IMR-90 (cell line): ENCODE measurements at regions not wholly inside any gene's neighbourhood (a gene's known extent, or its start where the extent isn't known, plus 50 kb on each side); places are given as distances from the start of the nearest gene placed in this dataset.

Source experiments
- ATAC-seq: fragments of 200-7000 bp; cut with Tn5 transposase; 2 replicates; pipeline ENCODE4 v1.9.1; 2020; ENCODE audit warnings: low read depth, mild to moderate bottlenecking, moderate library complexity
- BruUV-seq: library from RNA; stranded (reverse); fragments of 400-500 nt; replicated peaks from 2 replicates; lab custom pipeline; 2021; lab: Mats Ljungman, UMichigan
- CTCF ChIA-PET: fragments of 300-600 bp; formaldehyde crosslinking; extraction: SDS; loops from one replicate; lab custom pipeline; 2021; ENCODE audit warnings: antibody characterized with exemption; lab: Yijun Ruan, JAX
- POLR2A ChIA-PET: fragments of 300-600 bp; sonication (Branson Sonifier 250); formaldehyde crosslinking; loops from one replicate; lab custom pipeline; 2022; ENCODE audit warnings: antibody characterized with exemption; ENCODE audit not compliant: unreplicated experiment; lab: Charles Lee
- DNase-seq: peaks from one replicate; pipeline ENCODE4 v3.0.0; 2013
- H2AFZ ChIP-seq: replicated peaks from 2 replicates; pipeline ENCODE3; 2013; ENCODE audit warnings: low read length, mild to moderate bottlenecking; ENCODE audit not compliant: poor library complexity
- H2AK5ac ChIP-seq: 2 replicates; pipeline ENCODE4 v1.6.1; 2013; ENCODE audit warnings: low read depth, low read length, inconsistent platforms
- H2AK9ac ChIP-seq: replicated peaks from 2 replicates; pipeline ENCODE3; 2013; ENCODE audit warnings: mild to moderate bottlenecking, low read depth, low read length, moderate library complexity; ENCODE audit not compliant: poor library complexity
- H2BK120ac ChIP-seq: 2 replicates; pipeline ENCODE4 v1.6.1; 2013; ENCODE audit warnings: low read depth, low read length, inconsistent platforms
- H2BK15ac ChIP-seq: 3 replicates; pipeline ENCODE4 v1.6.1; 2013; ENCODE audit warnings: low read depth, low read length, inconsistent platforms
- H2BK20ac ChIP-seq: 2 replicates; pipeline ENCODE4 v1.6.1; 2013; ENCODE audit warnings: low read depth, mild to moderate bottlenecking, inconsistent platforms, low read length, moderate library complexity
- H2BK5ac ChIP-seq: 2 replicates; pipeline ENCODE4 v1.6.1; 2013; ENCODE audit warnings: mild to moderate bottlenecking, low read depth, low read length, inconsistent platforms; ENCODE audit not compliant: poor library complexity, severe bottlenecking
- H3K14ac ChIP-seq: replicated peaks from 2 replicates; pipeline ENCODE4 v1.6.1; 2013; ENCODE audit warnings: low read depth, low read length, inconsistent platforms
- H3K18ac ChIP-seq: 2 replicates; pipeline ENCODE4 v1.6.1; 2013; ENCODE audit warnings: low read depth, low read length, control low read depth
- H3K23ac ChIP-seq: 2 replicates; pipeline ENCODE4 v1.6.1; 2013; ENCODE audit warnings: low read depth, low read length, inconsistent platforms
- H3K27ac ChIP-seq: 2 replicates; pipeline ENCODE4 v1.5.1; 2013; ENCODE audit warnings: mild to moderate bottlenecking, control low read depth, low read length; ENCODE audit not compliant: insufficient read depth
- H3K27me3 ChIP-seq: 2 replicates; pipeline ENCODE4 v1.6.1; 2013; ENCODE audit warnings: low read length; ENCODE audit not compliant: control insufficient read depth, insufficient read depth
- H3K36me3 ChIP-seq: 2 replicates; pipeline ENCODE4 v1.6.1; 2013; ENCODE audit warnings: low read length, mixed read lengths; ENCODE audit not compliant: control insufficient read depth, insufficient read depth
- H3K4ac ChIP-seq: 2 replicates; pipeline ENCODE4 v1.6.1; 2013; ENCODE audit warnings: low read depth, low read length, inconsistent platforms
- H3K4me1 ChIP-seq: 2 replicates; pipeline ENCODE4 v1.6.1; 2013; ENCODE audit warnings: low read length, mixed read lengths; ENCODE audit not compliant: control insufficient read depth, insufficient read depth
- H3K4me2 ChIP-seq: 2 replicates; pipeline ENCODE4 v1.6.1; 2013; ENCODE audit warnings: low read depth, mild to moderate bottlenecking, control low read depth, low read length, moderate library complexity
- H3K4me3 ChIP-seq: 2 replicates; pipeline ENCODE4 v1.5.1; 2013; ENCODE audit warnings: low read depth, mild to moderate bottlenecking, control low read depth, low read length, moderate library complexity; ENCODE audit not compliant: insufficient read depth
- H3K56ac ChIP-seq: 2 replicates; pipeline ENCODE4 v1.6.1; 2013; ENCODE audit warnings: low read length, inconsistent platforms; ENCODE audit not compliant: insufficient read depth; ENCODE audit errors: extremely low read depth
- H3K79me1 ChIP-seq, 2 experiments: 2 replicates each; pipeline ENCODE4 v1.6.1; 2013; ENCODE audit warnings: low read length in 2 of 2, inconsistent platforms in 1 of 2, low read depth in 1 of 2
- H3K9ac ChIP-seq: 2 replicates; pipeline ENCODE4 v1.6.1; 2013; ENCODE audit warnings: low read depth, low read length, control low read depth
- H3K9me1 ChIP-seq: 2 replicates; pipeline ENCODE4 v1.6.1; 2013; ENCODE audit warnings: low read length, inconsistent platforms; ENCODE audit not compliant: insufficient read depth
- H3K9me3 ChIP-seq: 2 replicates; pipeline ENCODE4 v1.6.1; 2013; ENCODE audit warnings: low read length; ENCODE audit not compliant: control insufficient read depth, insufficient read depth
- H4K20me1 ChIP-seq: 2 replicates; pipeline ENCODE4 v1.6.1; 2013; ENCODE audit warnings: low read length, inconsistent platforms; ENCODE audit not compliant: insufficient read depth
- H4K5ac ChIP-seq: 2 replicates; pipeline ENCODE4 v1.6.1; 2013; ENCODE audit warnings: mild to moderate bottlenecking, low read depth, low read length, control low read depth
- H4K8ac ChIP-seq, 2 experiments: 2 replicates each; pipeline ENCODE4 v1.6.1; 2013; ENCODE audit warnings: low read depth in 2 of 2, low read length in 2 of 2, control low read depth in 1 of 2, inconsistent platforms in 1 of 2
- H4K91ac ChIP-seq: 2 replicates; pipeline ENCODE4 v1.6.1; 2013; ENCODE audit warnings: low read depth, low read length, inconsistent platforms; ENCODE audit not compliant: insufficient read depth
- BHLHE40 ChIP-seq: fragments of 150-350 bp; IDR thresholded peaks from 2 replicates; pipeline ENCODE4 v1.6.1; 2016; ENCODE audit warnings: mild to moderate bottlenecking, low read depth, low read length
- CEBPB ChIP-seq: IDR thresholded peaks from 2 replicates; pipeline ENCODE4 v1.6.1; 2012; ENCODE audit warnings: low read depth, low read length, improper control_type of control experiment
- CHD1 ChIP-seq: IDR thresholded peaks from 2 replicates; pipeline ENCODE4 v1.6.1; 2012; ENCODE audit warnings: low read depth, low read length, improper control_type of control experiment
- FOS ChIP-seq: fragments of 150-350 bp; IDR thresholded peaks from 2 replicates; pipeline ENCODE4 v1.6.1; 2016; ENCODE audit warnings: low read depth, low read length
- MAFK ChIP-seq: IDR thresholded peaks from 2 replicates; pipeline ENCODE4 v1.6.1; 2012; ENCODE audit warnings: low read depth, low read length, improper control_type of control experiment
- MAZ ChIP-seq: IDR thresholded peaks from 2 replicates; pipeline ENCODE4 v1.6.1; 2012; ENCODE audit warnings: low read depth, mild to moderate bottlenecking, low read length, improper control_type of control experiment, moderate library complexity, borderline replicate concordance
- MXI1 ChIP-seq: IDR thresholded peaks from 2 replicates; pipeline ENCODE4 v1.6.1; 2012; ENCODE audit warnings: low read depth, mild to moderate bottlenecking, low read length, moderate library complexity, borderline replicate concordance
- NFE2L2 ChIP-seq: fragments of 150-350 bp; IDR thresholded peaks from 2 replicates; pipeline ENCODE4 v1.6.1; 2016; ENCODE audit warnings: low read depth, mild to moderate bottlenecking, low read length
- POLR2A ChIP-seq: IDR thresholded peaks from 2 replicates; pipeline ENCODE4 v1.6.1; 2012; ENCODE audit warnings: mild to moderate bottlenecking, low read depth, low read length
- RAD21 ChIP-seq: IDR thresholded peaks from 2 replicates; pipeline ENCODE4 v1.6.1; 2012; ENCODE audit warnings: low read length, improper control_type of control experiment
- RCOR1 ChIP-seq: IDR thresholded peaks from 2 replicates; pipeline ENCODE4 v1.6.1; 2012; ENCODE audit warnings: mild to moderate bottlenecking, low read length, improper control_type of control experiment; ENCODE audit not compliant: insufficient replicate concordance
- RFX5 ChIP-seq: IDR thresholded peaks from 2 replicates; pipeline ENCODE4 v1.8.0; 2012; ENCODE audit warnings: low read depth, mild to moderate bottlenecking, low read length, moderate library complexity
- SMC3 ChIP-seq: fragments of 150-350 bp; IDR thresholded peaks from 2 replicates; pipeline ENCODE4 v1.6.1; 2016; ENCODE audit warnings: low read depth, mild to moderate bottlenecking, antibody characterized with exemption, low read length, moderate library complexity
- WGBS, 2 experiments: methylation state at CpG; one replicate each; pipeline versions ENCODE4 v1.1.5 to v1.1.7; 2013; ENCODE audit warnings: missing lambda C conversion rate in 2 of 2; ENCODE audit not compliant: insufficient read length in 1 of 2; ENCODE audit errors: extremely low coverage in 2 of 2; 5-methylcytosine and 5-hydroxymethylcytosine counted together
- dilution Hi-C: fragments of 300-500 bp; cut with HindIII; formaldehyde crosslinking; loops from one replicate; pipeline ENCODE4 v1.14.3; 2018; ENCODE audit warnings: low sequenced_read_pairs; ENCODE audit not compliant: unreplicated experiment
- in situ Hi-C: fragments of 300-500 bp; cut with MboI; formaldehyde crosslinking; loops from 3 replicates; pipeline ENCODE4 v1.14.3; 2019; ENCODE audit warnings: low sequenced_read_pairs, inconsistent platforms, mixed read lengths
- intact Hi-C: fragments of 100-400 bp; cut with micrococcal nuclease; formaldehyde crosslinking; loops from 2 replicates; pipeline ENCODE4 v1.10.0; 2022
- TF ChIP-seq, protein P1 (sequence below): conservative IDR thresholded peaks from 2 replicates; pipeline ENCODE4 v1.5.1; 2012; ENCODE audit warnings: mild to moderate bottlenecking, low read depth, low read length, improper control_type of control experiment
- TF ChIP-seq, protein P2 (sequence below): fragments of 150-350 bp; IDR thresholded peaks from 2 replicates; pipeline ENCODE4 v1.6.1; 2016; ENCODE audit warnings: low read depth, mild to moderate bottlenecking, low read length, moderate library complexity, borderline replicate concordance
- TF ChIP-seq, protein P3 (sequence below): fragments of 150-350 bp; IDR thresholded peaks from 2 replicates; pipeline ENCODE4 v1.6.1; 2017; ENCODE audit warnings: mild to moderate bottlenecking, antibody characterized with exemption, low read length, low read depth

- POLR2A ChIA-PET, result no interaction called here
These were observed 104.1 kb upstream of the CASK start for GRCh38 chrX:42027367-42028000.

More at GRCh38 chrX:42027367-42028000, 104.1 kb upstream of the CASK start:
- intact Hi-C loops (no loop called here), dilution Hi-C loops (no loop called here), in situ Hi-C loops (no loop called here)
- Histone ChIP-seq H3K4me1 (no peaks in the 10 kb centered on the region), H3K27ac (no peak overlapping the region), H2AK9ac (no peak overlapping the region), H3K18ac (no peak overlapping the region), H3K9ac (no peak overlapping the region), H3K14ac (no peak overlapping the region), H3K23ac (no peak overlapping the region), H2BK120ac (no peak overlapping the region), H3K9me1 (no peaks in the 10 kb centered on the region), H3K36me3 (no peaks in the 10 kb centered on the region), H2AFZ (no peak overlapping the region), H4K5ac (no peak overlapping the region), H2BK20ac (no peak overlapping the region), H4K20me1 (no peaks in the 10 kb centered on the region), H3K4me3 (no peak overlapping the region), H3K9me3 (no peaks in the 10 kb centered on the region), H3K4ac (no peak overlapping the region), H3K56ac (no peak overlapping the region), H3K79me1 (no peaks in the 10 kb centered on the region), H3K4me2 (no peak overlapping the region), H4K91ac (no peak overlapping the region), H3K27me3 (peaks cover 2% of the 10 kb centered on the region; the same call in 1 of the 2 replicates), H4K8ac (no peak overlapping the region), H2BK15ac (no peak overlapping the region), H2BK5ac (no peak overlapping the region), H2AK5ac (no peak overlapping the region)
- BruUV-seq, result no TSS peak
- ATAC-seq (no peak), DNase-seq (no peak)
- WGBS, 2 experiments, result no CpG with 5 or more reads among the region's 3 CpGs
- CTCF ChIA-PET, result no interaction called here
- TF ChIP-seq RFX5 (no peak), NFE2L2 (no peak), BHLHE40 (no peak), FOS (no peak), CHD1 (no peak), RCOR1 (no peak), SMC3 (no peak), MXI1 (no peak), MAFK (no peak), RAD21 (no peak), CEBPB (no peak), MAZ (no peak), POLR2A (no peak)
- TF ChIP-seq, protein P1, sequence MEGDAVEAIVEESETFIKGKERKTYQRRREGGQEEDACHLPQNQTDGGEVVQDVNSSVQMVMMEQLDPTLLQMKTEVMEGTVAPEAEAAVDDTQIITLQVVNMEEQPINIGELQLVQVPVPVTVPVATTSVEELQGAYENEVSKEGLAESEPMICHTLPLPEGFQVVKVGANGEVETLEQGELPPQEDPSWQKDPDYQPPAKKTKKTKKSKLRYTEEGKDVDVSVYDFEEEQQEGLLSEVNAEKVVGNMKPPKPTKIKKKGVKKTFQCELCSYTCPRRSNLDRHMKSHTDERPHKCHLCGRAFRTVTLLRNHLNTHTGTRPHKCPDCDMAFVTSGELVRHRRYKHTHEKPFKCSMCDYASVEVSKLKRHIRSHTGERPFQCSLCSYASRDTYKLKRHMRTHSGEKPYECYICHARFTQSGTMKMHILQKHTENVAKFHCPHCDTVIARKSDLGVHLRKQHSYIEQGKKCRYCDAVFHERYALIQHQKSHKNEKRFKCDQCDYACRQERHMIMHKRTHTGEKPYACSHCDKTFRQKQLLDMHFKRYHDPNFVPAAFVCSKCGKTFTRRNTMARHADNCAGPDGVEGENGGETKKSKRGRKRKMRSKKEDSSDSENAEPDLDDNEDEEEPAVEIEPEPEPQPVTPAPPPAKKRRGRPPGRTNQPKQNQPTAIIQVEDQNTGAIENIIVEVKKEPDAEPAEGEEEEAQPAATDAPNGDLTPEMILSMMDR, result no peak
- TF ChIP-seq, protein P2, sequence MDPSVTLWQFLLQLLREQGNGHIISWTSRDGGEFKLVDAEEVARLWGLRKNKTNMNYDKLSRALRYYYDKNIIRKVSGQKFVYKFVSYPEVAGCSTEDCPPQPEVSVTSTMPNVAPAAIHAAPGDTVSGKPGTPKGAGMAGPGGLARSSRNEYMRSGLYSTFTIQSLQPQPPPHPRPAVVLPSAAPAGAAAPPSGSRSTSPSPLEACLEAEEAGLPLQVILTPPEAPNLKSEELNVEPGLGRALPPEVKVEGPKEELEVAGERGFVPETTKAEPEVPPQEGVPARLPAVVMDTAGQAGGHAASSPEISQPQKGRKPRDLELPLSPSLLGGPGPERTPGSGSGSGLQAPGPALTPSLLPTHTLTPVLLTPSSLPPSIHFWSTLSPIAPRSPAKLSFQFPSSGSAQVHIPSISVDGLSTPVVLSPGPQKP, result no peak
- TF ChIP-seq, protein P3, sequence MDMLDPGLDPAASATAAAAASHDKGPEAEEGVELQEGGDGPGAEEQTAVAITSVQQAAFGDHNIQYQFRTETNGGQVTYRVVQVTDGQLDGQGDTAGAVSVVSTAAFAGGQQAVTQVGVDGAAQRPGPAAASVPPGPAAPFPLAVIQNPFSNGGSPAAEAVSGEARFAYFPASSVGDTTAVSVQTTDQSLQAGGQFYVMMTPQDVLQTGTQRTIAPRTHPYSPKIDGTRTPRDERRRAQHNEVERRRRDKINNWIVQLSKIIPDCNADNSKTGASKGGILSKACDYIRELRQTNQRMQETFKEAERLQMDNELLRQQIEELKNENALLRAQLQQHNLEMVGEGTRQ, result no peak
